COLO829 (cell line): ENCODE measurements at regions not wholly inside any gene's neighbourhood (a gene's known extent, or its start where the extent isn't known, plus 50 kb on each side); places are given as distances from the start of the nearest gene placed in this dataset.
"Not testable (repeated sequence)": the region's sequence is repeated elsewhere in the genome, so short reads cannot be mapped to it uniquely, and the experiment has no call there.

Experiments used
- DNase-seq: peaks from one replicate; pipeline ENCODE4 v3.0.0; 2012; ENCODE audit warnings: low spot score

GRCh38 chr3:137460944-137461343 lies 303.2 kb upstream of the SOX14 start:
- DNase-seq, result no peak

- no peak for DNase-seq
Observed at GRCh38 chr3:137463131-137463530, 301.0 kb upstream of the SOX14 start.

- no peak for DNase-seq
Observed at GRCh38 chr3:137464341-137464740, 299.8 kb upstream of the SOX14 start.

- no peak for DNase-seq
Observed at GRCh38 chr3:137468446-137468845, 295.7 kb upstream of the SOX14 start.

GRCh38 chr3:137469263-137469662 lies 294.9 kb upstream of the SOX14 start:
- DNase-seq, result no peak

- DNase-seq, result no peak
Observed at GRCh38 chr3:137471130-137471529, 293.0 kb upstream of the SOX14 start.

GRCh38 chr3:137471558-137472204 lies 292.4 kb upstream of the SOX14 start:
- DNase-seq, result no peak

- DNase-seq, result no peak
Observed at GRCh38 chr3:137477614-137478013, 286.5 kb upstream of the SOX14 start.

GRCh38 chr3:137509354-137510045 lies 254.6 kb upstream of the SOX14 start:
- DNase-seq, result no peak

- no peak for DNase-seq
Observed at GRCh38 chr3:137511655-137512054, 252.5 kb upstream of the SOX14 start.

- DNase-seq, result no peak
Observed at GRCh38 chr3:137514853-137515252, 249.3 kb upstream of the SOX14 start.

- DNase-seq, result no peak
Observed at GRCh38 chr3:137519602-137520001, 244.5 kb upstream of the SOX14 start.

- DNase-seq, result no peak
Observed at GRCh38 chr3:137524751-137525150, 239.4 kb upstream of the SOX14 start.

- no peak for DNase-seq
Observed at GRCh38 chr3:137525471-137525870, 238.6 kb upstream of the SOX14 start.

GRCh38 chr3:137542049-137542448 lies 222.1 kb upstream of the SOX14 start:
- no peak for DNase-seq

- no peak for DNase-seq
Observed at GRCh38 chr3:137554242-137554641, 209.9 kb upstream of the SOX14 start.

GRCh38 chr3:137568880-137569279 lies 195.2 kb upstream of the SOX14 start:
- no peak for DNase-seq

- DNase-seq, result peak; percentile 89
Observed at GRCh38 chr3:137572931-137573330, 191.2 kb upstream of the SOX14 start.

- DNase-seq, result no peak
Observed at GRCh38 chr3:137582484-137582883, 181.6 kb upstream of the SOX14 start.

- peak; percentile 83 for DNase-seq
Observed at GRCh38 chr3:137583256-137583655, 180.9 kb upstream of the SOX14 start.

GRCh38 chr3:137588871-137589270 lies 175.2 kb upstream of the SOX14 start:
- no peak for DNase-seq

- DNase-seq, result not testable (repeated sequence)
Observed at GRCh38 chr3:137595415-137595814, 168.7 kb upstream of the SOX14 start.

- DNase-seq, result no peak
Observed at GRCh38 chr3:137610723-137611122, 153.4 kb upstream of the SOX14 start.

GRCh38 chr3:137612291-137612690 lies 151.8 kb upstream of the SOX14 start:
- DNase-seq, result peak; percentile 19
